ENCODE measurements at regions not wholly inside any gene's neighbourhood (a gene's known extent, or its start where the extent isn't known, plus 50 kb on each side); places are given as distances from the start of the nearest gene placed in this dataset.

- TF ChIP-seq CTBP1 (IDR thresholded peaks at IDR 0.05; ENCODE audit: borderline replicate concordance) (peak; percentile 81), TCF7 (IDR thresholded peaks at IDR 0.05; ENCODE audit: borderline replicate concordance) (0 out of 2 replicates have a peak, but pooled peaks have one; percentile 55), TCF3 (CRISPR knock-in tag; IDR thresholded peaks at IDR 0.05) (peak; percentile 66), TARDBP (IDR thresholded peaks at IDR 0.05) (no peak), MLLT1 (IDR thresholded peaks at IDR 0.05) (0 out of 4 replicates have a peak, but pooled peaks of 1 of the 2 experiments have one; percentile 30), ZNF12 (CRISPR knock-in tag; IDR thresholded peaks at IDR 0.05) (no peak), PRDM10 (IDR thresholded peaks at IDR 0.05; ENCODE audit: partially characterized antibody) (peak; percentile 14), NCOA2 (IDR thresholded peaks at IDR 0.05; ENCODE audit: partially characterized antibody in 2 of 2) (peak in 1 of 2 experiments; percentile 1), E2F8 (IDR thresholded peaks at IDR 0.05; ENCODE audit: low read depth, partially characterized antibody) (peak; percentile 99), PKNOX1 (IDR thresholded peaks at IDR 0.05) (0 out of 2 replicates have a peak, but pooled peaks have one; percentile 22), ZBTB11 (CRISPR knock-in tag; IDR thresholded peaks at IDR 0.05) (no peak), ZBED1 (IDR thresholded peaks at IDR 0.05) (no peak), LCOR (CRISPR knock-in tag; IDR thresholded peaks at IDR 0.05) (peak; percentile 26; the same call in 1 of the 2 replicates)
Observed at GRCh38 chr3:6518709-6519345, 342.1 kb upstream of the GRM7 start (continued).
